PFSK-1 (cell line): ENCODE measurements at regions not wholly inside any gene's neighbourhood (a gene's known extent, or its start where the extent isn't known, plus 50 kb on each side); places are given as distances from the start of the nearest gene placed in this dataset.

Source experiments
- FOXP2 ChIP-seq: optimal IDR thresholded peaks from 2 replicates; pipeline ENCODE3; 2011; ENCODE audit warnings: borderline replicate concordance, control low read depth, inconsistent platforms; ENCODE audit not compliant: insufficient read depth; ENCODE audit errors: extremely low read length, extremely low read depth
- POLR2AphosphoS5 ChIP-seq: IDR thresholded peaks from 2 replicates; pipeline ENCODE4 v1.6.1; 2012; ENCODE audit warnings: low read depth, mild to moderate bottlenecking, control low read depth, low read length, moderate library complexity
- REST ChIP-seq, 2 experiments: IDR thresholded peaks; 2 replicates each; pipeline versions ENCODE4 v1.6.1 to v1.8.0; 2011 to 2012; ENCODE audit warnings: low read depth in 2 of 2, low read length in 2 of 2, control low read depth in 1 of 2, inconsistent platforms in 1 of 2, mild to moderate bottlenecking in 1 of 2, moderate library complexity in 1 of 2; ENCODE audit not compliant: insufficient read depth in 1 of 2
- SIN3A ChIP-seq: IDR thresholded peaks from 2 replicates; pipeline ENCODE4 v1.6.1; 2012; ENCODE audit warnings: mild to moderate bottlenecking, low read length, moderate library complexity, borderline replicate concordance; ENCODE audit not compliant: insufficient read depth
- TAF1 ChIP-seq: IDR thresholded peaks from 2 replicates; pipeline ENCODE4 v1.6.1; 2012; ENCODE audit warnings: low read length, control low read depth, borderline replicate concordance; ENCODE audit not compliant: insufficient read depth

GRCh38 chr6:105818505-105818904, 267.6 kb upstream of the PRDM1 start:
- TF ChIP-seq POLR2AphosphoS5, result no peak
- TF ChIP-seq SIN3A, result no peak
- no peak for TF ChIP-seq TAF1
- TF ChIP-seq REST (IDR thresholded peaks at IDR 0.05; ENCODE audit: insufficient read depth in 1 of 2, low read depth in 2 of 2, low read length in 2 of 2), result no peak
- TF ChIP-seq FOXP2, result no peak

- TF ChIP-seq FOXP2, result no peak
- no peak for TF ChIP-seq REST (IDR thresholded peaks at IDR 0.05; ENCODE audit: insufficient read depth in 1 of 2, low read depth in 2 of 2, low read length in 2 of 2)
- TF ChIP-seq POLR2AphosphoS5, result no peak
- TF ChIP-seq SIN3A, result no peak
- no peak for TF ChIP-seq TAF1
These were observed 268.2 kb upstream of the PRDM1 start for GRCh38 chr6:105817961-105818360.

- no peak for TF ChIP-seq TAF1
- no peak for TF ChIP-seq SIN3A
- TF ChIP-seq REST (IDR thresholded peaks at IDR 0.05; ENCODE audit: insufficient read depth in 1 of 2, low read depth in 2 of 2, low read length in 2 of 2), result no peak
- TF ChIP-seq FOXP2, result no peak
- no peak for TF ChIP-seq POLR2AphosphoS5
These were observed 268.8 kb upstream of the PRDM1 start for GRCh38 chr6:105817370-105817769.

- no peak for TF ChIP-seq FOXP2
- TF ChIP-seq REST (IDR thresholded peaks at IDR 0.05; ENCODE audit: insufficient read depth in 1 of 2, low read depth in 2 of 2, low read length in 2 of 2), result no peak
- no peak for TF ChIP-seq POLR2AphosphoS5
- TF ChIP-seq TAF1, result no peak
- no peak for TF ChIP-seq SIN3A
These were observed 269.3 kb upstream of the PRDM1 start for GRCh38 chr6:105816847-105817246.
